HepG2 (cell line): ENCODE measurements at regions not wholly inside any gene's neighbourhood (a gene's known extent, or its start where the extent isn't known, plus 50 kb on each side); places are given as distances from the start of the nearest gene placed in this dataset.

Experiments used
- SIN3A ChIP-seq: IDR thresholded peaks from 2 replicates; pipeline ENCODE4 v1.6.1; 2011; ENCODE audit warnings: low read depth, mild to moderate bottlenecking, control low read depth, low read length, borderline replicate concordance
- TBL1XR1 ChIP-seq: fragments of 150-350 bp; IDR thresholded peaks from 2 replicates; pipeline ENCODE4 v1.6.1; 2014; ENCODE audit warnings: borderline replicate concordance, low read length; ENCODE audit not compliant: partially characterized antibody
- ZNF549 ChIP-seq: sonication (generic); formaldehyde crosslinking; IDR thresholded peaks from 2 replicates; pipeline ENCODE4 v1.5.0; 2020; ENCODE audit warnings: missing genetic modification reagents
- TF ChIP-seq, protein P1 (sequence below): sonication (generic); formaldehyde crosslinking; IDR thresholded peaks from 2 replicates; pipeline ENCODE4 v1.4.0; 2020; ENCODE audit warnings: missing genetic modification reagents
- TF ChIP-seq, protein P2 (sequence below): sonication (generic); formaldehyde crosslinking; IDR thresholded peaks from 2 replicates; pipeline ENCODE4 v1.4.0; 2020; ENCODE audit warnings: missing genetic modification reagents, borderline replicate concordance

DNA sequence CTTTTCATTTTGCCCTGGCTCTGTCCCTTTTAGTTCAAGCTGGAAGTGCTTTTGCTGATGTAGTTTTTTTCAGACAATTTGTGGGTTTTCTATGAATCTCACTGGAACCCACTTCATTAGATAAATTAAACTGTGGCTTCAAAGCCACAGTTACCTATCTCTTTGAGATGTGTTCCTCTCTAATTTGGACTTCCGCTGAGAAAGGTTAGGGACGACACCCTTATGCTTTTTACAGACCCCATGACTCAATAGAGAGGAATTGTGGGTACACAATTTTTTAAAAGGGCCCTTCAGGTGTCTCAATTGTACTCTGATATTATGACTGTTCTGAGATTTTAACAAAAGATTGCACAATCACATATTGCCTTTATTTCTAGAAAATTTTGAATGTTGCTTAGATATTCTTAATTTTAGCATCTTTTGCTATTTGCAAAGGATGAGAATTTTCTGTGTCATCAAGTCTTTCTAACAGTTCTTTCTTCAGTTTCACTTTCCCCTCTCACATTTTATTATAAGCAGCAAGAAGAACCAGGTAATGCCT is 110.6 kb downstream of the GADD45G start:
- TF ChIP-seq ZNF549 (CRISPR knock-in tag) = no peak
- TF ChIP-seq, protein P1, sequence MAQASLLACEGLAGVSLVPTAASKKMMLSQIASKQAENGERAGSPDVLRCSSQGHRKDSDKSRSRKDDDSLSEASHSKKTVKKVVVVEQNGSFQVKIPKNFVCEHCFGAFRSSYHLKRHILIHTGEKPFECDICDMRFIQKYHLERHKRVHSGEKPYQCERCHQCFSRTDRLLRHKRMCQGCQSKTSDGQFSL (CRISPR knock-in tag) = no peak
- no peak for TF ChIP-seq TBL1XR1
- TF ChIP-seq SIN3A = no peak
- TF ChIP-seq, protein P2, sequence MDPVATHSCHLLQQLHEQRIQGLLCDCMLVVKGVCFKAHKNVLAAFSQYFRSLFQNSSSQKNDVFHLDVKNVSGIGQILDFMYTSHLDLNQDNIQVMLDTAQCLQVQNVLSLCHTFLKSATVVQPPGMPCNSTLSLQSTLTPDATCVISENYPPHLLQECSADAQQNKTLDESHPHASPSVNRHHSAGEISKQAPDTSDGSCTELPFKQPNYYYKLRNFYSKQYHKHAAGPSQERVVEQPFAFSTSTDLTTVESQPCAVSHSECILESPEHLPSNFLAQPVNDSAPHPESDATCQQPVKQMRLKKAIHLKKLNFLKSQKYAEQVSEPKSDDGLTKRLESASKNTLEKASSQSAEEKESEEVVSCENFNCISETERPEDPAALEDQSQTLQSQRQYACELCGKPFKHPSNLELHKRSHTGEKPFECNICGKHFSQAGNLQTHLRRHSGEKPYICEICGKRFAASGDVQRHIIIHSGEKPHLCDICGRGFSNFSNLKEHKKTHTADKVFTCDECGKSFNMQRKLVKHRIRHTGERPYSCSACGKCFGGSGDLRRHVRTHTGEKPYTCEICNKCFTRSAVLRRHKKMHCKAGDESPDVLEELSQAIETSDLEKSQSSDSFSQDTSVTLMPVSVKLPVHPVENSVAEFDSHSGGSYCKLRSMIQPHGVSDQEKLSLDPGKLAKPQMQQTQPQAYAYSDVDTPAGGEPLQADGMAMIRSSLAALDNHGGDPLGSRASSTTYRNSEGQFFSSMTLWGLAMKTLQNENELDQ (CRISPR knock-in tag) = no peak
